Activated T-cell treated with anti-CD3 and anti-CD28 coated beads for 24 hours (primary cell): ENCODE measurements at regions not wholly inside any gene's neighbourhood (a gene's known extent, or its start where the extent isn't known, plus 50 kb on each side); places are given as distances from the start of the nearest gene placed in this dataset.

Experiments used
- DNase-seq: peaks from one replicate; pipeline ENCODE4 v3.0.0-alpha.2; 2020; ENCODE audit warnings: low read depth

- DNase-seq: no peak
These were observed 253.8 kb downstream of the TNS1 start for GRCh38 chr2:217749008-217749407.

GRCh38 chr2:217746808-217747207, 256.0 kb downstream of the TNS1 start:
- DNase-seq: no peak

DNA sequence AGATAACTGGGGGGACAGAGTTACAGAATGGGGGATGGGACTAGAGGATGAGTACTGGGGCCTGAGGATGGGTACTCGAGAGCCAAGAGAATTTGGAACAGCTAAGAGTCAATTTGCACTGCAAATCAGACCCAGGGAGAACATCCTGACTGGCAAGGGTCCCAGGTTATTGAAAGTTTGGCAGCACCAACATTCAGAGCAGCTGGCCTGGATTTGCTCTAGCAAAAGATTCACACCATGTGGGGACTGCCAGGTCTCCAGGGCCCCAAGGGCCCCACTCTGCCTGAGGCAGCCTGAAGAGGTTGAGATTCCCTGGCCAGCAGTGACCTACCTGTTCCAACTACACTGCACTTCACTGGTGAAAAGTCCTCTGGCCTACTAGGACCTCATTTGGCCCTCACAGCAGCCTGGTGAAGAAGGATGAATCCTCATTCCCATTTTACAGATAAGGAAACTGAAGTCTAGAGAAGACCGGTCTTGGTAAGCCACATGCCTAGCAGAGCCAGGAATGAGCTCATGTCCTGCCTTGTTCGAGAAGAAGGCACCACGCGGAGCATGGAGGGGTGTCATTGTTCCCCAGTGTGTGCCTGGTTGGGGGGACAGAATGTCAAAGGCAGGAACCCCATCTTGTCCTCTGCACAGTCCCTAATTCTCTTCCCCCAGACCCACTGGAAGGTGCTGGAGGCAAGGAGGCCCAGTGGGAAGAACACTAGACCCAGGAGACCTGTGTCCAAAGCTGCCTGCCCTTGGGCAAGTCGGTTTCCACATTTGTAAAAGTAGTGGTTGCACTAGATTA, 258.6 kb downstream of the TNS1 start:
- no peak for DNase-seq

GRCh38 chr2:217743407-217743806, 259.4 kb downstream of the TNS1 start:
- DNase-seq: no peak

DNA sequence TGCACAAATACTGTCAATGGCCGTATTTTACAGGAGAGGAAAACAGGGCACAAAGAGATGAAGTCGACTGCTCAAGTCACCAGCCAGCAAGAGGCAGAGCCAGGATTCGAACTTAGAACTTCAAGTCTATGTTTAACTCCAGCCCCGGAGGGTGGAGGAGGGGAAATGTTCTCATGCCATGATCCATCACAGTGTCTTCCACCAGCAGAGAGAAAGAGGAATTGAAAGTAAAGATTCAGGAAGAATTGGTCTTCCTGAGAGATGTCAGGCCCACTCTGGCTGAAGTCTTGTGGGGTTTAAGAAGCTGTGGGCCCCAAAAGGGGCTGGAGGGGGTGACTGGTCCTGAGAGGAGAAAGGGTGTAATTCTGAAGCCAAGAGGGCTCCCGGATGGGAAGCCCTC, 260.0 kb downstream of the TNS1 start:
- DNase-seq: no peak

DNA sequence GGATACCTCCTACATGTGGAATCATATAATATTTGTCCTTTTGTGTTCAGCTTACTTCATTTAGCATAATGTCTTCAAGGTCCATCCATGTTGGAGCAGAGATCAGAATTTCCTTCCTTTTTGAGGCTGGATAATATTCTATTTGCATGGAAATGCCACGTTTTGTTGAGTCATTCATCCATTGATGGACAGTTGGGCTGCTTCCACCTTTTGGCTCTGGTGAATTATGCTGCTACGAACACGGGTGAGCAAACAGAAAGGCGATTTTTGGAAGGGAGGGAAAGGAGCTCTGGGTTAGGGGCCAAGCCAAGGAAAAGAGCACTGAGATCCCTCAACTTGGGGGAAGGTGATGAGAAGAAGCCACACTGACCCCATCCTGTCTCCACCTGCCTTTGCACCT, 260.5 kb downstream of the TNS1 start:
- no peak for DNase-seq

GRCh38 chr2:217741381-217741955, 261.3 kb downstream of the TNS1 start:
- no peak for DNase-seq

DNA sequence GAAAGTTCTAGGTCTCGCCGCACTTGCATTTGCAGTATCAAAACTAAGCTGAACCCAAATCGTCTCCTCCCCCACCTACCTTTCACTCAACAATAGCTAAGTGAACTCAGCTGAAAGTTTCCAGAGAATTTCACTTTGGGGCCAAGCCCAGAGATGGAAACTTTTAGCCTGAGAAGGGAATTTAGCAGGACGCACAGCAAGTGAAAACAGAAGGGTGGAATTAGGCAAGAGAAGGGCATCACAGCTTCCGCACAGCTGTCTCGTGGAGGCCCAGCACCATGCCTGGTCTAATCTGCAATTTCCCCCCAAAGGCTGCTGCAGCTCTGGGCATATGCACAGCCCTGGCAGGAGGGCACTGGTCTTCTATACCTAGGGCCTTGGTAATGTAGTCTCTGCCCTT, 262.0 kb downstream of the TNS1 start:
- no peak for DNase-seq

DNA sequence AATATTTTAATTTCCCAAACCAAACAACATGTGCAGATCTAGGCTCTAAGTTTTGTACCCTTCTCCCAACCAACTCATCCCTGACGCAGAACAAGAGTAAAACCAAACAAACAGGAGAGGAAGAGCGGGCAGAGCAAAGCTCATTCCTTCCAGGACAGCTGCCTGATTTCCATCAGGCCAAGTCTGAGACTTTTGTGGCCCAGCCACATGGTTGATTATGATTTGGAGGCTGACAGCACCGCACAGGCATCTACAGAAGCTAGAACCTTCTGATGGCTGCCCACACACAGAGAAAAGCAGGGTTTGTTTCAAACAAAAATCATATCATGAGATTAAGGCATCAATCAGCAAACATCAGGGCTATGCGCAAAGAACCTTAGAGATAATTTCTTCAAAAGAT, 262.6 kb downstream of the TNS1 start:
- DNase-seq: no peak

GRCh38 chr2:217739741-217740140, 263.1 kb downstream of the TNS1 start:
- no peak for DNase-seq

- DNase-seq: no peak
These were observed 264.7 kb downstream of the TNS1 start for GRCh38 chr2:217738061-217738460.

GRCh38 chr2:217736776-217737550, 265.8 kb downstream of the TNS1 start:
- DNase-seq: no peak

- no peak for DNase-seq
These were observed 266.9 kb downstream of the TNS1 start for GRCh38 chr2:217735899-217736298.

DNA sequence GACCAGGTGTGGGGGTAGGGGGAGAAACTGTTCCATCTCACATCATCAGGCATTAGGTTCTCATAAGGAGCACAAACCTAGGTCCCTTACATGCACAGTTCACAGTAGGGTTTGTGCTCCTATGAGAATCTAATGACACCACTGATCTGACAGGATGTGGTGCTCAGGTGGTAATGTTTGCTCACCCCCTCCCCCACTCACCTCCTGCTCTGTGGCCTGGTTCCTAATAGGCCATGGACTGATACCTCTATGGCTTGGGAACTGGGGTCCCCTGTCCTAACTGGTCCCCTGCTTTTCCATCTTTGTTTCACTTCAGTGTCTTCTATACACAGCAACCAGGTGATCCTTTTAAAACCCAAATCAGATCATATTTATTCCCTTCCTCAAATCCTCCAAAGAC, 267.8 kb downstream of the TNS1 start:
- DNase-seq: no peak

- no peak for DNase-seq
These were observed 269.3 kb downstream of the TNS1 start for GRCh38 chr2:217733461-217733860.

- DNase-seq: no peak
These were observed 269.8 kb downstream of the TNS1 start for GRCh38 chr2:217732992-217733391.

DNA sequence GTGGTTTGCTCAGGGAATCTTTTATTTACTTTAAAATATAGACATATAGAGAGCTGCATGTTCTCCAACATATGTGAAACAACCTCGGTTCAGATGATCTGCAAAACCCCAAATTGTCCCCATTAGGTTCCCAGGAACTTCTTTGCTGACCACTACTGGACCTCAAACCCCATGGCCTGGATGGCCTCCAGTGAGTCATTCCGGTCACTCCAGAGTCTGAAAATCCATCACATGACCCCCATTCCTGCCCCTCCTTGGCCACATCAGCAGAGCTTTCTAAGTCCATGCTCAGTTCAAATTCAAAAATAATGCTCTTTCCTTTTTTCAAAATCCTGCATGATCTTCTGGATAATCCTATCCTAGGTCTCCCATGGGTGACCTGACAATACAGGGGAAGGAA, 271.0 kb downstream of the TNS1 start:
- no peak for DNase-seq

DNA sequence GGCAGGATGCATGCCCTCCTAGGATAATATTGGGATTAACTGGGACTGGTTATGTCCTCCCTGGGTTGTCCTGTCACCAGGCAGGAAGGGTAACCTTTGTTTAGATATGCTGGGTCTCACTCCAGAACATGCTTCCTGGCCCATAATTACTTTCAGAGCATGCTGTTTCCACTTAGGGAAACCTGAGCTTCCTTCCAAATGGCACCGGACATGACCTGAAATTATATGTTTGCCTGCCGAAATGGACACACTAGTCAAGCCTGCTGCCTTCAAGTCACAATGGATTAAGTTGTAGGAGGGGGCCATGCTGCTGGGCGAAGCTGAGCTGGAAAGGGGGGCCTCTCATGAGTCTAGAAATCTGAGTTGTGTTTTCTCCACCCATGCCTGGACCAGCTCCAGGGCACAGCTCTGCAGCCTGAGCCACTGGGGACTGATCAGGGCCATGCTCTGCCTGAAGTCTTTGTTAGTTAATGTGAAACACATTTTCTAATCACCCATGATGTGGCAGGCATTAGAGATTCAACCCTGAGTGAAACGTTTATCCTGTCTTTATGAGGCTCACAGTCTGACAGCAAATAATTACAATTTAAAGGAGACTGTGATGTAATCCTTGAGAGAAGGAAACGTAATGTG, 273.3 kb downstream of the TNS1 start:
- DNase-seq: no peak

DNA sequence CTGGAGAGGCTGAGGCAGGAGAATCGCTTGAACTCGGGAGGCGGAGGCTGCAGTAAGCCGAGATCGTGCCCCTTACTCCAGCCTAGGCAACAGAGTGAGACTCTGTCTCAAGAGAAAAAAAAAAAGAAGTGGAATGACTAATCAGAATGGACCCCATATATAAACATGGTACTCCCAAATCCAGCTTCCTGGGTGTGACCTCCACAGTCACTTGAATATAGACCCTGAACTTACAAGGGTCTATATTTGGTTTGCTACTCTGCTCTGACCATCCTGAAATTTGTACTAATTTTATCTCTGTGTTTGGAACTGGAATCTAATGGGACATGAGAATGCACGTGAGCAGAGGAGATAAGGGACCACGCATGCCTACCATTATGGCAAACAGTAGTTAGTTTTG, 275.0 kb downstream of the TNS1 start:
- no peak for DNase-seq

DNA sequence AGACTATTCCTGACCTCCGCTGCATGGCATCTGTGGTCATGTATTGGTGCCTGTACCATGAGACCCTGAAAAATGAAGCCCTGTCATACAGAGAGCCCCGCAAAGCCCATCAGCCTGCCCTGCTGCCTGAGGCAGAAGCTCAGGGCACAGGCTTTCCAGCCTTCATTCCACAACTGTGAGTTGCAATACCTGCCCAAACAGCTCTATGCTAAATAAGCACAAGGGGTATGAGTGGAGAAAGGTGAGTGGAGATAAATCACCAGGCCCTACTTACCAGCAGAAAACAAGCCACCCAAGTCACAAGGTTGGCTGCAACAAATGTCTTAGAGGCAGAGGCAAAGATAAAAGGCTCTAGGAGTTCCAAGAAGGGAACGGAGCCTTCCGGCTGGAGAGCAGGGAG, 277.4 kb downstream of the TNS1 start:
- DNase-seq: no peak

GRCh38 chr2:217724471-217724870, 278.3 kb downstream of the TNS1 start:
- no peak for DNase-seq

GRCh38 chr2:217723981-217724380, 278.8 kb downstream of the TNS1 start:
- no peak for DNase-seq
